NCI-H187 (cell line): ENCODE measurements at regions not wholly inside any gene's neighbourhood (a gene's known extent, or its start where the extent isn't known, plus 50 kb on each side); places are given as distances from the start of the nearest gene placed in this dataset.
"Not testable (repeated sequence)": the region's sequence is repeated elsewhere in the genome, so short reads cannot be mapped to it uniquely, and the experiment has no call there.

Experiments used
- DNase-seq, 2 experiments: peaks; one replicate each; lab custom pipeline; 2025; lab: John Stamatoyannopoulos, UW

DNA sequence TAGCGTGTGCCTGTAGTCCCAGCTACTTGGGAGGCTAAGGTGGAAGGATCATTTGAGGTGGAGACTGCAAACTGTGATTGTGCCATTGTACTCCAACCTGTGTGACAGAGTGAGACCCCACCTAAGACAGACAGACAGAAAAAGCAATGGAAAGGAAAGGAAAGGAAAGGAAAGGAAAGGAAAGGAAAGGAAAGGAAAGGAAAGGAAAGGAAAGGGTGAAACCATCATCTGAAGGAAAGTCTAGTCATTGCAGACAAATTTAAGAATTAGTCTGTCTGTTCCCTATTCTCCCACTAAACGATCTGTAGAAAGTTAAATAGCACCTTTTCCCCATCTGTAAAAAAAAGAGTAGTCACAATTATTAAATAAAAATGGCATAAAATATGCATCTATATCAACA lies 91.1 kb upstream of the SKAP2 start:
- no peak for DNase-seq

DNA sequence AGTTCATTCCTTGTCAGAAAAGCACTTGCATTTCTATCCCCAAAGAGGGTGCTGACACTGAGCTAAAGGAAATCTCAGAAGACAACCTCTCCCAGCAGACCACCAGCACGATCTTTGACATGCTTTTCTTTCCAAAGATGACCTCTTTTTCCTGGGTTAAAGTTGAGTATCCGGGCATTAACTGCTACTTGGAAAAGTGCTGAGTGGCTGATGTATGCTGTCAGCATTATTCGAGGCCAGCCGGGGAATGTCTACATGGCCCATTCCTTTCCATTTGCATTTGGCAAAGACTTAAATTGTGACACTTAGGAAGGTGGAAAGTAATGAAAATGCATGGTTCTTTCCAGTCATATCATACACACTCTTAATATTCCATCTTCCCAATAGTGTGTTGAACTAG lies 90.6 kb upstream of the SKAP2 start:
- no peak for DNase-seq

DNA sequence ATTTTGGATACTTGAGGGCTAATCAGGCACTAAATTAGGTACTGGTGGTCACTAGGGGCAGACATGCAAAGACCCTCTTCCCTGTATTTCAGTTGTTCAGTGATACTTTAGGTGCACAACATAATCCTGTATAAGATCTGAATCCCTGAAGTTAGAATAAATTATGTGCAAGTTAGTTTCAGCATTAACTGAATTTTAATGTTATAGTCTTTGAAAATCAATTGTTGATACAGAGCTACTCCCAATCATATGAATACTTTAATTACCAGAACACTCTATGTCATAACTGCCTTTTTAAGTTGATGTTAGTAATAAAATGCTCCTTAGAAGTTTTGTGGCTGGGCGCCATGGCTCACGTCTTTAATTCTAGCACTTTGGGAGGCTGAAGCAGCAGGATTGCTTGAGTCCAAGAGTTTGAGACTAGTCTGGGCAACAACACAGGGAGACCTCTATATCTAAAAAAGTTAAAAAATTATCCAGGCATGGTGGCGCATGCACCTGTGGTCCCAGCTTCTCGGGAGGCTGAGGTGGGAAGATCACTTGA lies 87.1 kb upstream of the SKAP2 start:
- no peak for DNase-seq

DNA sequence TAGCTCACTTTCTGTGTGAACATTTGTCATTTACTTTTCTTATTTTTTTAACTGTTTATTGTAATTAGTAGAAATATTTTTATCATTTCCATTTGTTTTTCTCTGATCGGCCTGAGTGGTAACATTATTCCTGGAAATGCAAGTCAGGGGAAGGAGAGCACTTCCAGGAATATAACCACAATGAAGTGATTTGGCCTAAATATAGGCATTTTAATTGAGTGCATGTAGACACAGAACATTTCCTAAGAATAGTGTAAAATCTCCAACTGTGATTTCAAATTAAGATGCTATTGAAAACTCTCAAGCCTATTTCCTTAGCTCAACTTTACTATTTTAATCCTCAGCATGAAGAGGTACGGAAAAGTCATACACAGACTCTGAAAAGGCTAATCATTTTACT lies 86.5 kb upstream of the SKAP2 start:
- no peak for DNase-seq

DNA sequence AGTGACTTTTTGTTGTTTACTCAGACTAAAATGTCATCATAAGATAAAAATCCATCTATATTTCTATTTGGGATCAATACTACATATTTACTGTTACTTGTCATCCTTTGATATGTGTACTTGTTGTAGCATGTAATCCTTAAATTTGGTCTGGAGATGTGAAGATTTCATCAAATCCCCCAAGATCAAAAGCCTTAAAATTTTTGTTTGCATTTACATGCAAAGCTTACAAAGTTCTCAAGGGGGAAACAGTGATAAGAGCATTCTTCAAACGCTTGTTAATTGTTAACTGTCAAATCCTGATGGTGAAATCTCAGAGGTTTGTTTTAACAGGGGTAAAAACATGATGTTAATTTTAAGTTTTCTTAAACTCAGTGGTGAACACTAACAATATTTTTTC lies 84.9 kb upstream of the SKAP2 start:
- DNase-seq: no peak

DNA sequence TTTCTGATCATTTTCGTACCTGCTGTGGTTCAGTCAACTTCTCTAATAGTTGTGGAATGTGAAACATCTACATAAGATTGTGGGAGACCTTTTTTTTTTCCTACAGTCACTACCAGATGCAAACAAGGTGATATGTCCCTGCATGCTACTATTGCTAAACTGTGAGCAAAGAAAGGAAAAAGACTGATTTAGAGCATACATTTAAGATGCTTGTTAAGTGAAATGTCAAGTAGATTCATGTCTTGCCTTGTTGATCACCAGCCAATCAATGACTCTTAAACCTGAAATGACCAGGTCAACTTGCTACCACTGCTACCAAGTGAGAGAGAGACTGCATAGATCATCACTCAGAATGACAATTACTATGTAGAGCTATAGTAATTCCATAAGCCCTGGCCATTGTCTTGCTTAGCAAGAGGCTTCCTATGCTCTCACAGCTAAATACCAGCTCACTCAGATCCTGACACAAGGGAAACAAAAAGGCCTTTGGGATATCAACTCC lies 84.3 kb upstream of the SKAP2 start:
- DNase-seq: no peak

DNA sequence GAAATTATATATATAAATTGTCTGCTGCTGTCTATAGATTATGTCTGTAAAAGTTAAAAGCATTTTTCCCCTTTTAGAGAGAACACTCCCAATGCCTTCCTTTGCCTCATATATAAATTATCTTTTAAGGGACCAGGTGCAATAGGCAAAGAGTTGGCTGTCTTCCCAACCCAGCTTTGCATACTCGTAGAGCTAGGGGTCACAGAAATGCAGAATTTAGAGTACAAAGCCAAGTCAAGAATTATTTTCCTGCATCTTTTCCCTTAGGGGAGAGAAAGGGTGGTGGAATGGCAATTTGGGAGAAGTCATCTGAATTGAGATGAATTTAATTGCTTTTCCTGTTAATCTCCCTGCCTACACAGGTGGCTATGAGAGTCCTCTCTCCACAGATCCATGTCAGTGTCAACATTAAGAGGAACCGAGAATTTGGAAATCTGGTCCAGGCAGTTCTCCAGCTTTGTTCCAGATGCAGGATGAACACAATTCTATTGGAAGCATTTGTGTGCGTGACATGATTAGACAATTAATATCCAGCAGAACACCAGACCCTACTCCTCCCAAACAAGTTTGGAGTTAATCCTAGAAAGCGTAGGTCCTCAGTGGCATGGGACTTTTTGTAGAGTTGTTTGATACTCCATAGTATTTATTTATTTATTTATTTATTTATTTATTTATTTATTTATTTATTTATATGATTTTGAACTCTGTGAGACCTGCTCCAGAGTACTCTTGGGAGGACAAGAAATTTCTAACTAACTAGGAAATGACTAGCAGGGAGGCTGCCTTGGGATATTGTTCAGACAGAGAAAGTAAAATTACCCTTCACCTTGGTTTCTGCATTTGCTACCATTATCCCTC lies 80.3 kb upstream of the SKAP2 start:
- DNase-seq: no peak

DNA sequence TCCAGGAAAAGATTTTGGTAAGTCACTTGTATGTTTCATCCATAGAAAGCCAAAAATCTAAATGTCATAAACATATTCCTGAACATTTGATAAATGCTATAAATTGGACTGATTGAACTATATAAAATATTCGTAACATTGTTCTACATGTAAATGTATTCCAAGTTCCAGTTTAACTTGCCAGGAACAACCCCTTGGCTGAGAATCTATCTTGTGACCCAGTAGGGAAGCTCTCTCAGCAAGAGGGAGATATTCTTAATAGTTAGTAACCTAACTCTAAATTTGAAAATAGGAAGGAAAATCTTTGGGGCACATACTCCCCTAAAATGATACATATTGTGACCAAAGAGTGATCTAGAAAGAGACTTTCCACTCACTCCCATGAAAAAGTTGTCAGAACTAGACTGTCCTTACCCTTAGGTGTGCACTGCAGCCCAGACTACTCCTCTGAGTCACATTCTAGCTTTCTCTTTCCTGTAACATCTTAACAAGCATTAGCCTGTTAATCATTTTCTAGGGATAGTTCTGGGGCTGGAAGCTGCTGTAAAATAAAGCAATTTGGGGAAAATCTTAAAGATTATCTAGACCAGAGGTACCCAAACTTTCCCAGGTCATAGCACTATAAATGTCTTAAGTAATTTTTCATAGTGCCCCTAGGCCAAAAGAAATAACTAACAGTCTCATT lies 73.7 kb upstream of the SKAP2 start:
- no peak for DNase-seq

DNA sequence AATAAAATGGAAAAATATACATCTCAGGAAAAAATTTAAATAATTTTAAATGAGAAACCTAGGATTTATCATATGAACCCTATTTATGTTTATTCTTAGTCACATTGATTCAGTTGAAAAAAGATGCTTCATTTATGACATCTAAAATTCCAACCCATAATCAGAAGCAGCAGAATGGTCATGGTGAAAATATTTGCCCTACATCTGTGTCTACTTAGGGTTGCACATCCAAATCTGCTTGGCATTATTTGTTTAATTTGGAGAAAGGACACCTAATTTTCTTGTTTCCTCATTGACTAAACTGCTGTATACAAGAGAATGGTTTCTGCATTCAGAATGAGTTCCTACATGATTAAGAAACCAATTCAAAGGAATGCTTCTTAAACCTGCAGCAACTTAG lies 72.9 kb upstream of the SKAP2 start:
- no peak for DNase-seq

DNA sequence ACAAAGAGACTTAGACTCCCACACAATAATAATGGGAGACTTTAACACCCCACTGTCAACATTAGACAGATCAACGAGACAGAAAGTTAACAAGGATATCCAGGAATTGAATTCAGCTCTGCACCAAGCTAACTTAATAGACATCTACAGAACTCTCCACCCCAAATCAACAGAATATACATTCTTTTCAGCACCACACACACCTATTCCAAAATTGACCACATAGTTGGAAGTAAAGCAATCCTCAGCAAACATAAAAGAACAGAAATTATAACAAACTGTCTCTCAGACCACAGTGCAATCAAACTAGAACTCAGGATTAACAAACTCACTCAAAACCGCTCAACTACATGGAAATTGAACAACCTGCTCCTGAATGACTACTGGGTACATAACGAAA lies 68.2 kb upstream of the SKAP2 start:
- DNase-seq: not testable (repeated sequence)

DNA sequence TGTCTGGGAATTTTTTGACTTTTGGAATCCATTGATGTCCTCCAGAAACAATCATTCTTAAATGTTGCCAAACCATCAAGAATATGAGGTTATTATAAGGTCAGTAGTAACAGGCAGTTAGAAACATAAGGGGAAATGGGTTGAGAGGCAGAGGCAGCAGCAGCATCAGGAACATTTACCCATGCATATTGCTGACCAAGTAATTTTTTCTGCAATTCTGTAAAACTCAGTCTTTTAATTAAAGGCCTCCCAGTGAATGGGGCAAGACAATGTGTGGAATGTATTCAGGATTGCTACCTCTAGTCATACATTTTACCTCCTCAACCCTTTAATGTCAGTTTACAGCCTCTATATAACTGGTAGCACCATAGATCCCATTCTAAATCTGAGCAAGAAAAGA lies 66.5 kb upstream of the SKAP2 start:
- no peak for DNase-seq

DNA sequence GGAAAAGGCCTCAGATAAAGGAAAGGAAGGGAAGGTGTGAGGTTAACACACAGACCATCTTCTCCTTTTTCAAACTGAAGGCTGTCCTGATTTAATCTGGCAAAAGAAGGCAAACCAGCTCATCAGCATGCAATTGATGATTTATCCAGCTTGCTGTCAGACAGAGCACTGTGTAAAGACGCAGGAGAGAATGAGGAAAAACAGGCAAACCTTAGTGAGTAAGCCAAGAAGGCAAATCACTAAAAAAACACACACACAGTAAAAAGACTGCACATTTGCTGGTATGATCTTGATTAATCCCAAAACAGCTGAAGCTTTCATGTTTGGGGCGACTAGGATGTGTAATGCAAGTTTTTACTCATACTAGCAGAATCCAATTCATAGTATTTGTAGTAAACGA lies 65.8 kb upstream of the SKAP2 start:
- no peak for DNase-seq

DNA sequence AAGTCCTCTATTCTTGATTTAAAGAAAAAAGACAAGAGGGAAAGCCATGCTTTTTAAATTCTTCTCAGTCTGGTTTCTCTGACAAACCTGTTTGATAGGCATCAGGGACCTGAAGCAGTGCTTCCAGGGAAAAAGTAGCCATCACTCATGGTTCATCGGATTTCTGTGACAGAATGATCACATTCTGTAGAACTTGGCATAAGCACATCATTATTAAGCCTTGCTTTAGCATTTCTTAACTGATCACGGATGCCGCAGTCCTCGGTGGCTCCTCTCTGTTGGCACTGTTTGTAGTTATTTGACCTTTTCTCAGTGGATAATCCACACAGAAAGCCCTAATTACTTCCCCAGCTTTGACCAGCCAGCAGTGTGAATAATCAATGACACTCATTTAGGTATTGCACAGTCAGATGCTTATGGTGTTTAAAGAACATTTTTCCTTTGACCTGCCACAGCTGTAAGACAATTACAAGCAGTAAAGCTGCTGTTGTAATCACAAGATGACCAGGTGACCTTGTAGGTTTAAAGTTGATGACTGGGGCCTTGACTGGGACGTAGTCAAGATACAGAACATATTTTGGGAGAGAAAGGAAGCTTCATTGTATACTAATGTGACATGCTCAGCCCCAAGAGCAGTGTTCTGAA lies 64.4 kb upstream of the SKAP2 start:
- no peak for DNase-seq

DNA sequence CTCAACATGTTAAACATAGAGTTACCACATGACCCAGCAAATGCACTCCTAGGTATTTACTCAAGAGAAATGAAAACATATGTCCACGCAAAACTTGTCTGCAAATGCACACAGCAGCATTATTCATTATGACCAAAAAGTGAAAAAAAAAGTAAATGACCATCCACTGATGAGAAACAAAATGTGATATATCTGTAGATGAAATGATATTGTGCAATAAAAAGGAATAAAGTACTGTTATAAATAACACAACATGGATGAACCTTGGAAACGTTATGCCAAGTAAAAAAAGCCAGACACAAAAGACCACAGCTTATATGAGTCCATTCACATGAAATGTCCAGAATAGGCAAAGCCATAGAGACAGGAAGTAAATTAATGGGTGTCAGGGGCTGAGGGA lies 61.4 kb upstream of the SKAP2 start:
- DNase-seq: no peak

DNA sequence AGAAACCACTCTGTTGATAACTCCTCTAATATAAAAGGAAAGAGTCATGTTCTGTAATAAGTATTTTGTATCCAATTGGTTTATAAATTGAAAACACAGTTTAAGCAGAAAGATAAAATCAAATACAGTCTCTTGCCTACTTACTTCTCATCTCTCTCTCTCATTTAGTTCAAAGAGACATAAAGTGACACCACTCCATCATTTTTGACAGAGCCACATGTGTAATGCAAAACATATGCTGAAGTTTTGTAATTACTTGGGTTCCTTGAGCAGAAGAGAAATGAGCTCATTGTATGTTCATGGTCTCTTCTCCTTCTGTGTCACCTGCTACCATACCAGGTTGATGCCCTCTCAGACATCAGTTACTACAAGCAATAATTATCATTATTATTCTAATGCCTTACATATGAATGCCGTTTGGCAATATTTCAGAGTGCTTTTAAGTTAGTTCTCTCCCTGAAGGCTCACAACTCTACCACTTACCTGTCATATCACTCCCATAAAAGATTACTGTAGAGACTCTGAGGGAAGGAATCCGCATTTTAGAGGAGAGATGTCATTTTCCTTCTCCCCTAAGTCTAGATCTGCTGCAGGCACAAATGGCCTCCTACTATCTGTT lies 59.9 kb upstream of the SKAP2 start:
- DNase-seq: no peak

DNA sequence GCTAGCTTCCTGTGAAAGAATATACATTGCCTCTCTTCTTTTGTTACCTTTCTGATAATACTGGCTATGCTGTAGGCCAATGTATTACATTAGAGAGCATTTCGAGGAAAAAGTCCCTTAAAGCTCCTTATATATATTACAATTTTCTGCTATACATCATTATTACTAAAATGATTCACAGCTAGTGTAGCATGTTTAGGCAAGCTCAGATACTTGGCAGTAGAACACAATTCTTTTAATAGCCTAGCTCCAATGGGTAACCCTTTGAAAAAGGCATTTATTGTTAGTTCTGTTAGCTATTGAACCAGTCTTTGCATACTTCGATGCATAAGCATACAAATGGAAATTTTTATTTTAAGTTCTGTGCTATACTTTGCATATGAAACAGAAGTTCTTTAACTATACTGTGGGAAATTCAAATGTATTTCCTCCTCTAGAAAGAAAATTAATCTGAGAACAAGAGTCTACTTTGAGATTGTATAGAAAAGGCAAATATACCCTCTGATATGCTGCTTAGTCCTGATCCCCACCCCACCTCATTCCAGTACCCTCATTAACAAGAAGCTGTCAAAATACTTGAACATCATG lies 55.6 kb upstream of the SKAP2 start:
- DNase-seq: no peak

DNA sequence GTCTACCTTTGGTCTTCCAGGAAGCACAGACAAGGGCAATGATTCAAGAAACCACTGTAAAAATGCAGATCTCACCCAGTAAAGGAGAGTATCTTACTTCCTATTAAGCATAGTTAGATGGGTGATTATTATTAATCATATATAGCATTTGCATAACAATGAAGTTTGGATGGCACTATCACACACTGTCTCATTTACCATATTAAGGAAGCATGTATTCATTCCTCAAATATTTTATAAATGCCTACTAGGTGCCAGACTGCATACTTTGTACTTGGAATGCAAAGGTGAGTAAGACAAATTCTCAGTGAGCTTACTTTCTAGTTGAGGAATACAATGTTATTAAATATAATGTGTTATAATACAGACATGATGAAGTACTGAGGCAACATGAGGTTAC lies 53.9 kb upstream of the SKAP2 start:
- DNase-seq: no peak

DNA sequence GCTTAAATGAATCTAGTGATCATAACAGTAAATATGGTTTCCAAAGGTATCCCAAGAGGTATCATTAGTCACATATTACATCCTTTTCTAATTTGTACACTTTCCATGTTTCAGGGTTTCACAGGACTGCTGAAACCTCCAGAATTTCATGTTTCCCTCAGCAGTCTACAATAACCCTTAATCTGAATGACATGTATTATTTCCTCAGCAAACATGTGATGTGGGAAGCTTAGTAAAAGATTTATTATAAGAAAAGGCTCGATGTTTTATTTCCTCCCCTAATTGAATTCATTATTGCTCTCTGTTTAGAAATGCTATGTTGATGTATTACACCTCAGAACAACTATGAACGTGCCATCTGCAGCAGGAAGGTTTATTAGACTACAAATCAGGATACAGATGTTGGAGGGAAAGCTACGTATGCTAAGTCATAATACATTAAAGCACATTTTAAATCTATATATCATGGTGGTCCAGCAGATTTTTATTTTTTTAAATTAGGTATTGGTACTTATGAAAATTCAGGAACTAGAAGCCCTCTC lies 52.5 kb upstream of the SKAP2 start:
- DNase-seq: no peak

DNA sequence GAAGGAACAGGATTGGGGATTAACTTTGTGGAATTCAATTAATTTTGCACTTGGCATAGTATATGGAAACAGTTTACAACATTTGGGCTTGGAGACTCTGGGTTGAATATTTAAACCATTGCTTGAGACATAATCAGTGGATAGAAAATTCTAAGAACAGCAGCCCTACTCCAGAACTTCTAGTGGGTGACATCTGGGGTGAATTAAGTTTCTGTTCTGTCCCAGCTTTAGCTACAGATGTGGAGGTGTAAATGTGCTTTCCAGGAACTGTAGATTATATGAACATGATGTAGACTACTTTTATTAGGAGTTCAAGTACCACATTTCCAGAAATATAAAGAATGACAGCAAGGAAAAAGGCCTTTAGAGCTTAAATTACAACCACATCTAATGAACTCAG lies 51.9 kb upstream of the SKAP2 start:
- DNase-seq: no peak
